H1 (cell line): ENCODE measurements at regions not wholly inside any gene's neighbourhood (a gene's known extent, or its start where the extent isn't known, plus 50 kb on each side); places are given as distances from the start of the nearest gene placed in this dataset.

Experiments used
- CTCF ChIA-PET: fragments of 300-600 bp; sonication (Branson Sonifier 250); formaldehyde crosslinking; loops from one replicate; lab custom pipeline; 2021; ENCODE audit not compliant: partially characterized antibody; lab: Charles Lee
- POLR2A ChIA-PET: fragments of 300-600 bp; sonication (Branson Sonifier 250); formaldehyde crosslinking; loops from one replicate; lab custom pipeline; 2021; ENCODE audit warnings: inconsistent platforms; ENCODE audit not compliant: partially characterized antibody; lab: Charles Lee
- DNase-seq, 2 experiments: peaks; one replicate each; pipeline versions ENCODE4 v3.0.0 to v3.0.0-alpha.2; 2010 to 2022; ENCODE audit warnings: low spot score in 2 of 2, low read depth in 1 of 2, mixed read lengths in 1 of 2
- FAIRE-seq: peaks from 2 replicates; lab custom pipeline; 2011; peaks lifted over from hg19 to GRCh38; lab: Jason Lieb, UNC
- H2AFZ ChIP-seq: 2 replicates; pipeline ENCODE4 v1.8.1; 2012; ENCODE audit warnings: low read length, inconsistent platforms
- H2AK5ac ChIP-seq: 2 replicates; pipeline ENCODE4 v1.6.1; 2013; ENCODE audit warnings: low read depth, low read length
- H2BK120ac ChIP-seq: replicated peaks from 2 replicates; pipeline ENCODE3; 2013; ENCODE audit warnings: low read depth, low read length, inconsistent platforms
- H2BK12ac ChIP-seq: 2 replicates; pipeline ENCODE4 v1.6.1; 2013; ENCODE audit warnings: low read depth, low read length
- H2BK15ac ChIP-seq: 2 replicates; pipeline ENCODE4 v1.6.1; 2013; ENCODE audit warnings: low read length
- H2BK20ac ChIP-seq: 2 replicates; pipeline ENCODE4 v1.6.1; 2013; ENCODE audit warnings: low read length
- H2BK5ac ChIP-seq: 2 replicates; pipeline ENCODE4 v1.6.1; 2013; ENCODE audit warnings: low read depth, low read length
- H3K14ac ChIP-seq: 2 replicates; pipeline ENCODE4 v1.6.1; 2013; ENCODE audit warnings: inconsistent platforms; ENCODE audit not compliant: insufficient read length
- H3K18ac ChIP-seq: 2 replicates; pipeline ENCODE4 v1.6.1; 2013; ENCODE audit warnings: low read length; ENCODE audit errors: extremely low read depth
- H3K23ac ChIP-seq: 2 replicates; pipeline ENCODE4 v1.6.1; 2013; ENCODE audit warnings: inconsistent platforms; ENCODE audit not compliant: insufficient read length
- H3K23me2 ChIP-seq: 2 replicates; pipeline ENCODE4 v1.6.1; 2013; ENCODE audit warnings: low read depth, low read length
- H3K27ac ChIP-seq: 2 replicates; pipeline ENCODE4 v1.6.1; 2011; ENCODE audit warnings: low read depth, low read length, inconsistent platforms
- H3K27me3 ChIP-seq, 4 experiments: replicated peaks in 1 of 4; 1 replicate in 1 of 4; 2 replicates in 3 of 4; pipeline versions ENCODE4 v1.6.1 to v1.8.1; 2011 to 2013; ENCODE audit warnings: low read length in 3 of 4, mild to moderate bottlenecking in 3 of 4, inconsistent platforms in 2 of 4, mixed read lengths in 2 of 4, moderate library complexity in 1 of 4; ENCODE audit not compliant: control insufficient read depth in 3 of 4, insufficient read depth in 3 of 4; ENCODE audit errors: extremely low read depth in 1 of 4
- H3K36me3 ChIP-seq, 4 experiments: 2 replicates each; pipeline versions ENCODE4 v1.6.1 to v1.8.1; 2011 to 2013; ENCODE audit warnings: mild to moderate bottlenecking in 4 of 4, low read length in 3 of 4, moderate library complexity in 2 of 4, control low read depth in 1 of 4, inconsistent platforms in 1 of 4; ENCODE audit not compliant: insufficient read depth in 4 of 4, control insufficient read depth in 2 of 4
- H3K4ac ChIP-seq: replicated peaks from 2 replicates; pipeline ENCODE3; 2013; ENCODE audit warnings: low read length, low read depth, mixed read lengths, inconsistent platforms; ENCODE audit not compliant: insufficient read length
- H3K4me1 ChIP-seq, 4 experiments: replicated peaks in 1 of 4; 1 replicate in 1 of 4; 2 replicates in 3 of 4; pipeline versions ENCODE4 v1.6.1 to v1.8.1; 2011 to 2013; ENCODE audit warnings: low read length in 3 of 4, inconsistent platforms in 2 of 4, mixed read lengths in 1 of 4; ENCODE audit not compliant: insufficient read depth in 4 of 4, control insufficient read depth in 3 of 4
- H3K4me2 ChIP-seq, 2 experiments: 2 replicates each; pipeline versions ENCODE4 v1.6.1 to v1.8.1; 2011 to 2013; ENCODE audit warnings: low read depth in 2 of 2, low read length in 2 of 2, control low read depth in 1 of 2, inconsistent platforms in 1 of 2, mild to moderate bottlenecking in 1 of 2; ENCODE audit not compliant: insufficient read depth in 1 of 2
- H3K4me3 ChIP-seq, 4 experiments: fragments of 200-600, 300-600 bp in 1 of 4; sonication (generic), shearing (Covaris generic), sonication (Bioruptor Twin) in 1 of 4; 2 replicates each; pipeline versions ENCODE4 v1.5.1 to v1.8.1; 2011 to 2016; ENCODE audit warnings: low read length in 4 of 4, low read depth in 3 of 4, control low read depth in 2 of 4, inconsistent platforms in 2 of 4, mild to moderate bottlenecking in 2 of 4, mixed read lengths in 1 of 4, moderate library complexity in 1 of 4; ENCODE audit not compliant: insufficient read depth in 2 of 4; ENCODE audit errors: extremely low read depth in 1 of 4
- H3K56ac ChIP-seq: replicated peaks from 2 replicates; pipeline ENCODE3; 2013; ENCODE audit warnings: low read depth, mild to moderate bottlenecking, mixed read lengths, low read length, inconsistent platforms; ENCODE audit not compliant: insufficient read length
- H3K79me1 ChIP-seq: 2 replicates; pipeline ENCODE4 v1.6.1; 2013; ENCODE audit warnings: low read depth, low read length, control low read depth
- H3K79me2 ChIP-seq, 2 experiments: 2 replicates each; pipeline versions ENCODE4 v1.6.1 to v1.8.1; 2012 to 2013; ENCODE audit warnings: low read length in 2 of 2, mild to moderate bottlenecking in 2 of 2, inconsistent platforms in 1 of 2; ENCODE audit not compliant: insufficient read depth in 2 of 2, control insufficient read depth in 1 of 2
- H3K9ac ChIP-seq, 4 experiments: replicated peaks in 1 of 4; 1 replicate in 1 of 4; 2 replicates in 3 of 4; pipeline versions ENCODE4 v1.6.1 to v1.8.1; 2011 to 2013; ENCODE audit warnings: low read depth in 3 of 4, low read length in 3 of 4, control low read depth in 2 of 4, mild to moderate bottlenecking in 2 of 4, moderate library complexity in 2 of 4, inconsistent platforms in 1 of 4; ENCODE audit errors: extremely low read depth in 1 of 4
- H3K9me3 ChIP-seq, 2 experiments: 2 replicates each; pipeline versions ENCODE4 v1.6.1 to v1.8.1; 2012 to 2013; ENCODE audit warnings: mild to moderate bottlenecking in 2 of 2, moderate library complexity in 2 of 2, control low read depth in 1 of 2, inconsistent platforms in 1 of 2, low read depth in 1 of 2, low read length in 1 of 2, mixed read lengths in 1 of 2; ENCODE audit not compliant: insufficient read depth in 2 of 2
- H4K20me1 ChIP-seq, 2 experiments: replicated peaks in 1 of 2; 2 replicates each; pipeline versions ENCODE3 to v1.8.1; 2011 to 2013; ENCODE audit warnings: inconsistent platforms in 2 of 2, low read length in 2 of 2, mild to moderate bottlenecking in 1 of 2; ENCODE audit not compliant: insufficient read depth in 2 of 2, control insufficient read depth in 1 of 2
- H4K5ac ChIP-seq: 2 replicates; pipeline ENCODE4 v1.6.1; 2013; ENCODE audit warnings: low read length, low read depth, mixed read lengths, inconsistent platforms; ENCODE audit not compliant: insufficient read length
- H4K8ac ChIP-seq: 2 replicates; pipeline ENCODE4 v1.8.0; 2013; ENCODE audit warnings: mild to moderate bottlenecking, moderate library complexity, low read length, inconsistent platforms; ENCODE audit not compliant: insufficient read depth; ENCODE audit errors: extremely low read depth
- H4K91ac ChIP-seq: replicated peaks from 2 replicates; pipeline ENCODE3; 2013; ENCODE audit warnings: low read length, mixed read lengths, inconsistent platforms; ENCODE audit not compliant: insufficient read length
- CBX5 ChIP-seq: fragments of 300-800, 300-1000 bp; sonication (generic); IDR thresholded peaks from 2 replicates; pipeline ENCODE4 v1.7.1; 2016; ENCODE audit warnings: antibody characterized with exemption, low read length, low read depth
- CBX8 ChIP-seq: fragments of 300-800, 300-1000 bp; sonication (generic); IDR thresholded peaks from 2 replicates; pipeline ENCODE4 v1.7.1; 2016; ENCODE audit warnings: low read depth, low read length, borderline replicate concordance
- CEBPB ChIP-seq: IDR thresholded peaks from 2 replicates; pipeline ENCODE4 v1.6.1; 2012; ENCODE audit warnings: low read depth, low read length
- CREB1 ChIP-seq: IDR thresholded peaks from 2 replicates; pipeline ENCODE4 v1.6.1; 2012; ENCODE audit warnings: inconsistent platforms
- EZH2 ChIP-seq: fragments of 200-600 bp; sonication (generic); IDR thresholded peaks from 2 replicates; pipeline ENCODE4 v1.7.1; 2012; ENCODE audit warnings: low read depth, mild to moderate bottlenecking, moderate library complexity, low read length, inconsistent platforms; ENCODE audit not compliant: severe bottlenecking
- FOSL1 ChIP-seq: IDR thresholded peaks from 2 replicates; pipeline ENCODE4 v1.6.1; 2011; ENCODE audit warnings: mild to moderate bottlenecking, low read depth, low read length, moderate library complexity; ENCODE audit not compliant: insufficient read depth
- NANOG ChIP-seq: IDR thresholded peaks from 2 replicates; pipeline ENCODE4 v1.6.1; 2011; ENCODE audit warnings: low read length, low read depth, mild to moderate bottlenecking, inconsistent platforms; ENCODE audit not compliant: insufficient read depth, poor library complexity, severe bottlenecking
- POLR2AphosphoS5 ChIP-seq: IDR thresholded peaks from 2 replicates; pipeline ENCODE4 v1.6.1; 2011; ENCODE audit warnings: low read depth, low read length
- POU5F1 ChIP-seq: IDR thresholded peaks from 2 replicates; pipeline ENCODE4 v1.6.1; 2011; ENCODE audit warnings: low read depth, mild to moderate bottlenecking, low read length, moderate library complexity
- RBBP5 ChIP-seq: IDR thresholded peaks from 2 replicates; pipeline ENCODE4 v1.7.1; 2012; ENCODE audit warnings: low read depth, mild to moderate bottlenecking, inconsistent platforms, low read length, moderate library complexity, borderline replicate concordance
- SAP30 ChIP-seq: fragments of 300-600 bp; sonication (generic); IDR thresholded peaks from 2 replicates; pipeline ENCODE4 v1.7.1; 2012; ENCODE audit warnings: low read length, moderate library complexity, mild to moderate bottlenecking, inconsistent platforms; ENCODE audit not compliant: insufficient read depth, insufficient replicate concordance
- SP1 ChIP-seq: IDR thresholded peaks from 2 replicates; pipeline ENCODE4 v1.6.1; 2011; ENCODE audit warnings: low read depth, low read length
- SRF ChIP-seq: IDR thresholded peaks from 2 replicates; pipeline ENCODE4 v1.6.1; 2011; ENCODE audit warnings: mild to moderate bottlenecking, low read depth, low read length, moderate library complexity
- SUZ12 ChIP-seq: fragments of 200-600 bp; sonication (generic); IDR thresholded peaks from 2 replicates; pipeline ENCODE4 v1.6.1; 2012; ENCODE audit warnings: mild to moderate bottlenecking, inconsistent platforms, low read length, moderate library complexity, mixed read lengths
- TAF7 ChIP-seq: optimal IDR thresholded peaks from 2 replicates; pipeline ENCODE3; 2011; ENCODE audit warnings: low read depth, mild to moderate bottlenecking, inconsistent platforms, low read length, moderate library complexity, borderline replicate concordance
- TBP ChIP-seq: IDR thresholded peaks from 2 replicates; pipeline ENCODE4 v1.6.1; 2011; ENCODE audit warnings: low read depth, low read length, improper control_type of control experiment
- YY1 ChIP-seq: IDR thresholded peaks from 2 replicates; pipeline ENCODE4 v1.6.1; 2011; ENCODE audit warnings: low read depth, mild to moderate bottlenecking, low read length
- ZNF274 ChIP-seq: IDR thresholded peaks from 2 replicates; pipeline ENCODE4 v1.7.0; 2012; ENCODE audit warnings: low read length, borderline replicate concordance; ENCODE audit errors: extremely low read depth

GRCh38 chr3:139239550-139239949 is 104.3 kb upstream of the MRPS22 start:
- H2BK120ac ChIP-seq = no peak overlapping the region
- no peak overlapping the region for H3K4me3 ChIP-seq
- ChIA-PET CTCF (no interaction called here), POLR2A (no interaction called here)
- no peak overlapping the region for H3K4me2 ChIP-seq
- no peak overlapping the region for H3K18ac ChIP-seq
- H3K4me1 ChIP-seq = no peaks in the 10 kb centered on the region
- no peak overlapping the region for H4K91ac ChIP-seq
- H4K5ac ChIP-seq = no peak overlapping the region
- peaks cover 0 to 3% of the 10 kb centered on the region in 2 experiments; a peak in 1 of 4 replicates for H3K9me3 ChIP-seq
- no peak overlapping the region for H3K4ac ChIP-seq
- no peaks in the 10 kb centered on the region for H4K20me1 ChIP-seq
- H3K23ac ChIP-seq = no peak overlapping the region
- no peaks in the 10 kb centered on the region for H3K36me3 ChIP-seq
- H2BK20ac ChIP-seq = no peak overlapping the region
- DNase-seq (no peak), FAIRE-seq (no peak)
- no peaks in the 10 kb centered on the region for H3K79me2 ChIP-seq
- H2BK5ac ChIP-seq = no peak overlapping the region
- H2AFZ ChIP-seq = no peak overlapping the region
- no peak overlapping the region for H3K14ac ChIP-seq
- no peak overlapping the region for H2BK12ac ChIP-seq
- H3K9ac ChIP-seq = no peak overlapping the region
- no peaks in the 10 kb centered on the region for H3K27me3 ChIP-seq
- no peak overlapping the region for H4K8ac ChIP-seq
- H3K79me1 ChIP-seq = no peaks in the 10 kb centered on the region
- H3K56ac ChIP-seq = no peak overlapping the region
- H2BK15ac ChIP-seq = no peak overlapping the region
- no peak overlapping the region for H3K27ac ChIP-seq
- no peak overlapping the region for H2AK5ac ChIP-seq
- H3K23me2 ChIP-seq = no peaks in the 10 kb centered on the region
- TF ChIP-seq NANOG (no peak), POLR2AphosphoS5 (no peak), SP1 (no peak), FOSL1 (no peak), SUZ12 (no peak), TBP (no peak), CBX5 (no peak), EZH2 (no peak), ZNF274 (no peak), SAP30 (no peak), TAF7 (no peak), POU5F1 (no peak), CBX8 (no peak), CREB1 (no peak), CEBPB (no peak), RBBP5 (no peak), SRF (no peak), YY1 (no peak)
